Colonic mucosa (tissue), 4 donors: ENCODE measurements at regions not wholly inside any gene's neighbourhood (a gene's known extent, or its start where the extent isn't known, plus 50 kb on each side); places are given as distances from the start of the nearest gene placed in this dataset.

ENCODE experiments used
- DNase-seq: peaks from one replicate; pipeline ENCODE4 v3.0.0-alpha.2; 2020
- H3K27ac ChIP-seq: fragments of 200-600 bp; one replicate; pipeline ENCODE4 v1.8.0; 2021
- H3K27me3 ChIP-seq: fragments of 200-600 bp; one replicate; pipeline ENCODE4 v1.8.0; 2021
- H3K36me3 ChIP-seq: fragments of 200-600 bp; one replicate; pipeline ENCODE4 v1.8.0; 2021
- H3K4me1 ChIP-seq: fragments of 200-600 bp; one replicate; pipeline ENCODE4 v1.8.0; 2021; ENCODE audit warnings: mild to moderate bottlenecking
- H3K4me3 ChIP-seq: fragments of 200-600 bp; one replicate; pipeline ENCODE4 v1.8.0; 2021
- H3K9ac ChIP-seq, 2 donors: one replicate each; pipeline ENCODE4 v1.7.0; 2013; ENCODE audit warnings: control low read depth in 2 of 2, low read depth in 2 of 2, low read length in 2 of 2
- H3K9me3 ChIP-seq: fragments of 200-600 bp; one replicate; pipeline ENCODE4 v1.8.0; 2021
- intact Hi-C: fragments of 100-400 bp; cut with DNase I; formaldehyde crosslinking; loops from one replicate; pipeline ENCODE4 v1.14.1; 2022
- TF ChIP-seq, protein P1 (sequence below): fragments of 200-600 bp; IDR thresholded peaks from one replicate; pipeline ENCODE4 v1.8.0; 2022; ENCODE audit warnings: antibody characterized with exemption, mild to moderate bottlenecking
- donor health status: healthy.
- donor health status: DM: no; HTN: no; CAD: no.
- donor health status: DM: no; HTN: no; CAD: no.

DNA sequence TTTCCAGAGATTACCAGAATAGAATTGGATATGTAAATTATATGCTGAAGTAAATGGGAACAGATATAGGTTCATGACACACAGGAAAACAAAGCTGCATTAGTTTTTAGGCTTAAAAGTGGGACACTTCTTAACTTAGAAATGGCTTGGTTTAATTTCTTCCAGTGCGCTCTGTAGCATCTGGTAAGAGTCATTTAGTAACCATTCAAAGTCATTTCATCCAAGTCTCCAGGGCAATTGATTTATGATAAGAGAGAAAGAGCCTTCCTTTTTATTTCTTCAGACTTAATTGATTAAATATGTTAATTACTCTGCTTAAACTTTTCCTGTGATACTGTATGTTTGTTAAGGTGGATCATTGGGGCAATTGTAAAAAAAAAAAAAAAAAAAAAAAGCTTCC is 368.0 kb downstream of the DOK5 start:
- no peak overlapping the region for H3K27ac ChIP-seq
- intact Hi-C loops, result no loop called here
- no peak overlapping the region for H3K9ac ChIP-seq
- no peak overlapping the region for H3K4me3 ChIP-seq
- H3K27me3 ChIP-seq, result no peaks in the 10 kb centered on the region
- H3K36me3 ChIP-seq, result no peaks in the 10 kb centered on the region
- TF ChIP-seq, protein P1, sequence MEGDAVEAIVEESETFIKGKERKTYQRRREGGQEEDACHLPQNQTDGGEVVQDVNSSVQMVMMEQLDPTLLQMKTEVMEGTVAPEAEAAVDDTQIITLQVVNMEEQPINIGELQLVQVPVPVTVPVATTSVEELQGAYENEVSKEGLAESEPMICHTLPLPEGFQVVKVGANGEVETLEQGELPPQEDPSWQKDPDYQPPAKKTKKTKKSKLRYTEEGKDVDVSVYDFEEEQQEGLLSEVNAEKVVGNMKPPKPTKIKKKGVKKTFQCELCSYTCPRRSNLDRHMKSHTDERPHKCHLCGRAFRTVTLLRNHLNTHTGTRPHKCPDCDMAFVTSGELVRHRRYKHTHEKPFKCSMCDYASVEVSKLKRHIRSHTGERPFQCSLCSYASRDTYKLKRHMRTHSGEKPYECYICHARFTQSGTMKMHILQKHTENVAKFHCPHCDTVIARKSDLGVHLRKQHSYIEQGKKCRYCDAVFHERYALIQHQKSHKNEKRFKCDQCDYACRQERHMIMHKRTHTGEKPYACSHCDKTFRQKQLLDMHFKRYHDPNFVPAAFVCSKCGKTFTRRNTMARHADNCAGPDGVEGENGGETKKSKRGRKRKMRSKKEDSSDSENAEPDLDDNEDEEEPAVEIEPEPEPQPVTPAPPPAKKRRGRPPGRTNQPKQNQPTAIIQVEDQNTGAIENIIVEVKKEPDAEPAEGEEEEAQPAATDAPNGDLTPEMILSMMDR, result no peak
- no peaks in the 10 kb centered on the region for H3K9me3 ChIP-seq
- no peaks in the 10 kb centered on the region for H3K4me1 ChIP-seq
- no peak for DNase-seq

DNA sequence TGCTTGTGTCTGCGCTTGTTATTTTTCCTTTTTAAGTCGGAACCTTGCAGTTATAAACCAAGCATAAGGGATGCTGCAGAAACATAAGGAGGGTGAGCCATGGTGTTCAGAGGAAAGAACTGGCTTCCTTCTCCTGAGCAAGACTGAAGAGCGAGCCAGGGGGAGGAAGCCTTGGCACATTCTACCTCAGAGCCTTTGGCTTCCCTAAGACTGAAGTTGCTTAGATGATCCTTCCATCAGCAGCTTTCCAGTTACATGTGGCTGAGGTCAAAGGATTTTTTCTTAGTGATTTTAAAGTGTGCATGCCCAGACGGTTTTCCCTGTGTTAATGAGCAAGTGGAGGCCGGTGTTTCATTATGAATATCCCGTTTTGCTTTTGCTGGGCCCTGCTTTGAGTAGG is 363.8 kb downstream of the DOK5 start:
- no peak for DNase-seq
- intact Hi-C loops, result no loop called here
- Histone ChIP-seq H3K4me3 (no peak overlapping the region), H3K36me3 (no peaks in the 10 kb centered on the region), H3K9ac (no peak overlapping the region), H3K27me3 (no peaks in the 10 kb centered on the region), H3K4me1 (no peaks in the 10 kb centered on the region), H3K27ac (no peak overlapping the region), H3K9me3 (no peaks in the 10 kb centered on the region)
- TF ChIP-seq, protein P1, result no peak

DNA sequence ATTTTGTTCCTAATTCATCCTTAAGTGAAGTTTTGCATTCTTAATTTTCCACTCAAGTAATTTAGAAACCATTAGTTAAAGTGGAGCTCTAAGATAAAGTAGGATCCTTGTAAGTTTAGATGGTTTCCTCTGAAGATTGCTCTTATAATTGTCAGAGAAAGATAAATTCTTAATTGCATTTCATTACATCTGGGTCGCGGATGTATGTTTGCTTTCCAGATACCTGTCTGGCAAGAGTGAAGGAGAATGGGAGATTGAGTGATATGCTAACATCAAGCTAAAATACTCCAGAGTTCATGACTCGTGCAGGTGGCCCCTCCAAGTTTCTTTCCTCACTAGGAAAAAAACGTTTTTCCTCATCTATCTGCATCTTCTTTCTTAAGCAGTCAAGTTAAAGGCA is 361.8 kb downstream of the DOK5 start:
- no peaks in the 10 kb centered on the region for H3K36me3 ChIP-seq
- no peaks in the 10 kb centered on the region for H3K4me1 ChIP-seq
- H3K27ac ChIP-seq, result no peak overlapping the region
- intact Hi-C loops, result no loop called here
- H3K27me3 ChIP-seq, result no peaks in the 10 kb centered on the region
- TF ChIP-seq, protein P1, result no peak
- H3K9ac ChIP-seq, result no peak overlapping the region
- H3K9me3 ChIP-seq, result no peaks in the 10 kb centered on the region
- no peak for DNase-seq
- H3K4me3 ChIP-seq, result no peak overlapping the region

DNA sequence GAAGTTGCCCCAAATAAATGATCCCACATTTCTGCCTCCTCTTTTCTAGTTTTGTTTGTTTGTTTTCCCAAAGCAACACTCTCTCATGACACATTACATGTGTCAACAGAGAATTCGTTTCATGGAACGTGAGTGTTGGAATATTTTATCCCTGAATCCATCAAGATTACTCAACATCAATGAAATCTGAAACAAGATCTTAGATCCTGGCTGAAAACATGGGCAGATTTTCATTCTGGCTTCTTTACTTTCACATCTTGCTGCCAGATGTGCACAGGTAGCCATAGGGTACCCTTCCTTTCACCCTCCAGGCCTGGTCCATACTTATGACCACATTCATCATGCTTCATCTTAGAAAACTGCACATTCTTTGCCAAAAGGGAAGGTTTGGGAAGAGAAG is 347.0 kb downstream of the DOK5 start:
- TF ChIP-seq, protein P1, result no peak
- intact Hi-C loops, result no loop called here
- no peak for DNase-seq

DNA sequence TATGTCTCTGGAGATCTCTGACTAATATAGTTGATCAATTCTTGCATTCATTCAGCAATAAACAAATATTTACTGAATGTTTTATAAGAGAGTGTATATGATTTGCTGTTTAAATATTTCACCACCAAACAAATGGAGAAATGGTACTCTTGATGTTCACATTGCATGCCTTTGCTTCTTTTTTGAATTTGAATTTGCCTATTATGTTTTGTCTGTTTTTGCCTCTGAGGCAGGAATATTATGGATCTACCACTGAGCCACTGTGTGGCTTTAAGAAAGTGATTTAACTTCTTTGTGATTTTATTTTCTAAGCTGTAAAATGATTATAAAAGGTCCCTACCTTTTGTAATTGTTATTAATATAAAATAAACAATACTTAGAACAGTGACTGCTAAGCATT is 345.0 kb downstream of the DOK5 start:
- intact Hi-C loops, result no loop called here
- no peaks in the 10 kb centered on the region for H3K27me3 ChIP-seq
- H3K9me3 ChIP-seq, result no peaks in the 10 kb centered on the region
- H3K9ac ChIP-seq, result no peak overlapping the region
- DNase-seq, result no peak
- TF ChIP-seq, protein P1, result no peak
- H3K27ac ChIP-seq, result no peak overlapping the region
- no peak overlapping the region for H3K4me3 ChIP-seq
- no peaks in the 10 kb centered on the region for H3K4me1 ChIP-seq
- H3K36me3 ChIP-seq, result no peaks in the 10 kb centered on the region

More for the DNA sequence above, 347.0 kb downstream of the DOK5 start:
- H3K27me3 ChIP-seq, result no peaks in the 10 kb centered on the region
- no peak overlapping the region for H3K4me3 ChIP-seq
- no peak overlapping the region for H3K27ac ChIP-seq
- no peaks in the 10 kb centered on the region for H3K9me3 ChIP-seq
- H3K36me3 ChIP-seq, result no peaks in the 10 kb centered on the region
- H3K4me1 ChIP-seq, result no peaks in the 10 kb centered on the region
- H3K9ac ChIP-seq, result no peak overlapping the region

DNA sequence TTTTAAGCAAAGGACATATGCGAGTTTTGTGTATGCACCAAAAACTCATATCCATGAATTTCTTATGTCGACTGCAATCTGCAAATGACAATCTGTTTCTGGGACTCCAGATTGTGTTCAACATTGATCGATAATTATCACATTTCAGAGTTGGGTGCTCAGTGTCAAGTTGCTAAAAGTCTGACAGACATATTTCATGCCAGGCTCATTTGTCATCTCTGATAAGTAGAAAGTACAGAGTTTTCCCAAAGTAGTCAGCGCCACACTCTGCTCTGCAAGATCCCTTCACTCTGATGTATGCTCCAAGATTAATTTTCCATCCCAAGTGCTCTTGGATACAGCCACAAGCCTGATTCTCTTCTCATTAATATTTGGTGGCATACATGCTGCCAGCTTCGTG is 331.1 kb downstream of the DOK5 start:
- TF ChIP-seq, protein P1, result no peak
- no peaks in the 10 kb centered on the region for H3K4me1 ChIP-seq
- H3K27ac ChIP-seq, result no peak overlapping the region
- intact Hi-C loops, result no loop called here
- DNase-seq, result no peak
- no peak overlapping the region for H3K4me3 ChIP-seq
- H3K36me3 ChIP-seq, result no peaks in the 10 kb centered on the region
- no peak overlapping the region for H3K9ac ChIP-seq
- H3K27me3 ChIP-seq, result no peaks in the 10 kb centered on the region
- no peaks in the 10 kb centered on the region for H3K9me3 ChIP-seq
